ENCODE measurements at regions not wholly inside any gene's neighbourhood (a gene's known extent, or its start where the extent isn't known, plus 50 kb on each side); places are given as distances from the start of the nearest gene placed in this dataset.

GRCh38 chr17:79395066-79395465, 215.8 kb downstream of the RBFOX3 start:
- ATAC-seq (no peak), DNase-seq (ENCODE audit: low spot score in 2 of 2) (no peak)
- no peak overlapping the region for H3K27ac Mint-ChIP-seq
- H3K36me3 Mint-ChIP-seq, result no peaks in the 10 kb centered on the region
- no peaks in the 10 kb centered on the region for H3K9me3 Mint-ChIP-seq

GRCh38 chr17:79393358-79394052, 217.3 kb downstream of the RBFOX3 start:
- H3K27ac Mint-ChIP-seq, result no peak overlapping the region
- ATAC-seq (peak; percentile 61 to 70), DNase-seq (ENCODE audit: low spot score in 2 of 2) (peak; percentile 65 to 88)
- H3K36me3 Mint-ChIP-seq, result no peaks in the 10 kb centered on the region
- H3K9me3 Mint-ChIP-seq, result no peaks in the 10 kb centered on the region

DNA sequence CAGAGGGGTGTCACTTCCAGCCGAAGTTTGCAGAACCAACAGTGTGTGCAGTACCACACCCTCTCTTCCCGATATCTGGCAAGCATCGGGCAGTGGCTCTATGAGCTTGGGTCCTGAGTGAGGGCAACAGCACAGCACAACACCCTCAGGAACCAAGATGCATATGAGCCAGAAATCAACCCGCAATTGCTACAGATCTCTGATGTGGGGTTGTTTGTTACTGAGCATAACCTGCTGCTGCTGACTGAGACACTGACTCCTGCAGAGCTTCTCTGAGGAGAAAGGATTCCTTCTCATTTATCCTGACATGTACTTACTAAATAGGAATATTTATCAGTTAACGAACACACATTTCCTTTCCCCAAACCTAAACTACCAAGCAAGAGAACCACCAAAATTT, 218.3 kb downstream of the RBFOX3 start:
- no peaks in the 10 kb centered on the region for H3K36me3 Mint-ChIP-seq
- no peaks in the 10 kb centered on the region for H3K9me3 Mint-ChIP-seq
- no peak overlapping the region for H3K27ac Mint-ChIP-seq
- DNase-seq (ENCODE audit: low spot score in 2 of 2) (no peak), ATAC-seq (no peak)

- ATAC-seq (peak; percentile 46 to 53), DNase-seq (ENCODE audit: low spot score in 2 of 2) (peak; percentile 62 to 78)
- Mint-ChIP-seq H3K9me3 (no peaks in the 10 kb centered on the region), H3K36me3 (no peaks in the 10 kb centered on the region), H3K27ac (no peak overlapping the region)
Observed at GRCh38 chr17:79391376-79392233, 219.2 kb downstream of the RBFOX3 start.

GRCh38 chr17:79389896-79390295, 221.0 kb downstream of the RBFOX3 start:
- no peak for ATAC-seq
- H3K27ac Mint-ChIP-seq, result no peak overlapping the region

GRCh38 chr17:79388556-79389295, 222.1 kb downstream of the RBFOX3 start:
- Mint-ChIP-seq H3K36me3 (no peaks in the 10 kb centered on the region), H3K9me3 (peaks cover 0 to 6% of the 10 kb centered on the region in 2 donors), H3K27ac (peak overlapping the region in 1 of 2 donors; percentile 36)
- DNase-seq (ENCODE audit: low spot score in 2 of 2) (no peak), ATAC-seq (peak; percentile 32 to 37)

More at GRCh38 chr17:79389896-79390295, 221.0 kb downstream of the RBFOX3 start:
- Mint-ChIP-seq H3K9me3 (peaks cover 0 to 6% of the 10 kb centered on the region in 2 donors), H3K36me3 (no peaks in the 10 kb centered on the region)
- no peak for DNase-seq (ENCODE audit: low spot score in 2 of 2)

DNA sequence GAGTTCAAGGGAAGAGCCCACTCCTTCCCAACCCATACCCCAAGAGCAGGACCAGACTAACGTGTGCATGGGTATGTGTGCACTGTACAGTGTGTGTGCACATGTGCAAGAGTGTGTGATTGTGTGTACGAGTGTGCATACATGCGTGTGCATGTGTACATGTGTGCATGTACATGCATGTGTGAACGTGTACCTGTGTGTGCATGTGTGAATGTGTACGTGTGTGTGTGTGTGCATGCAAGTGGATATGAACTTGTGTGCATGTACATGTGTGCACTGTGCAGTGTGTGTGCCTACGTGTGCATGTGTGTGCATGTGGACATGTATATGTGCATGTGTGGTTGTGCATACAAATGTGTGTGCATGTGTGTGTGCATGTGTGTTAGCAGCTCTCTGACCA, 223.1 kb downstream of the RBFOX3 start:
- DNase-seq (ENCODE audit: low spot score in 2 of 2) (no peak), ATAC-seq (no peak)
- no peak overlapping the region for H3K27ac Mint-ChIP-seq
- no peaks in the 10 kb centered on the region for H3K36me3 Mint-ChIP-seq
- peaks cover 0 to 6% of the 10 kb centered on the region in 2 donors for H3K9me3 Mint-ChIP-seq

DNA sequence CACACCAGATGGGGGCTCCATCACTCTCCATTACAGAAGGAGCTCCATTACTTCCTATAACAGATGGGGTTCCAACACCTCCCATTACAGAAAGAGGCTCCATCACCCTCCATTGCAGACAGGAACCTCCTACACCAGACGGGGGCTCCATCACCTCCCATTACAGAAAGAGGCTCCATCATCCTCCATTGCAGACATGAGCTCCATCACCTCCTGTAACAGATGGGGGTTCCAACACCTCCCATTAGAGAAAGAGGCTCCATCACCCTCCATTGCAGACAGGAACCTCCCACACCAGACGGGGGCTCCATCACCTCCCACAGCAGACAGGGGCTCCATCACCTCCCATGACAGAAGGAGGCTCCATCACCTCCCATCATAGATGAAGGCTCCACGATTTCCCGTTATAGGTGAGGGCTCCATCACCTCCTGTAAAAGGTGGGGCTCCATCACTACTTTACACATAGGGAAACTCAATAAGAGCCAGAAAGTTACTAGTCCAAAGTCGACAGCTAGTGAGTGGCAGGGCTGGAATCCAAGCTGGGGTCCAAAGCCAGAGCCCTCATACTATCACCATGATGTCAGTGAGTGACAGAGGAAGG, 224.8 kb downstream of the RBFOX3 start:
- DNase-seq (ENCODE audit: low spot score in 2 of 2) (no peak), ATAC-seq (no peak)
- Mint-ChIP-seq H3K9me3 (peaks cover 0 to 6% of the 10 kb centered on the region in 2 donors), H3K36me3 (no peaks in the 10 kb centered on the region), H3K27ac (no peak overlapping the region)

GRCh38 chr17:79382313-79382712, 228.5 kb downstream of the RBFOX3 start:
- no peak for DNase-seq (ENCODE audit: low spot score in 2 of 2)
- Mint-ChIP-seq H3K9me3 (peaks cover 0 to 6% of the 10 kb centered on the region in 2 donors), H3K36me3 (no peaks in the 10 kb centered on the region), H3K27ac (no peak overlapping the region)
- ATAC-seq, result no peak

GRCh38 chr17:79379700-79380445, 231.0 kb downstream of the RBFOX3 start:
- no peak for DNase-seq (ENCODE audit: low spot score in 2 of 2)
- H3K36me3 Mint-ChIP-seq, result no peaks in the 10 kb centered on the region
- no peaks in the 10 kb centered on the region for H3K9me3 Mint-ChIP-seq
- no peak for ATAC-seq
- no peak overlapping the region for H3K27ac Mint-ChIP-seq

DNA sequence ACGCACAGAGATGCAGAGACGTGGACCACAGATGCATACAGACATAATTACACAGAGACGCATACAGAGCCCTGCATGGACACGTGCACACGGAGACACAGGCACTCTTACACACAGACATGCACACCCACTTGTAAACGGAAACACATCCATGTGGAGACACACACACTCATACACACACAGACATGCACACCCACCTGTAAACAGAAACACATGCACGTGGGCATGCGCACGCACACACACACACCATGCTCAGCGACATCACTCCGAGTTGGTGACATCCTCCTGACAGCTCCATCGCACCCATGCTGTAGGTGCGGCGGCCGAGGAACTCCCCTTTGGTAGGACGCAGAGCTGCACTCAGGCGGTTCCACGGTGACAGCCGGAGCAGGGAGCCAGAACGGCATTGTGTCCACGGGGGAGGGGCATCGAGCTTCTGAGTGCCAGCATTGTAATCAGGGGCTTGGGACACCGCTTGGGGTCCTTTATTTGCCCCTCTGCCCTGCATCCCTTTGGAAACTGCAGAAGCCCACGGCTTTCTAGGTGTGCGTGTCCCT, 233.5 kb downstream of the RBFOX3 start:
- ATAC-seq (no peak), DNase-seq (ENCODE audit: low spot score in 2 of 2) (no peak)
- Mint-ChIP-seq H3K9me3 (no peaks in the 10 kb centered on the region), H3K27ac (no peak overlapping the region), H3K36me3 (no peaks in the 10 kb centered on the region)

DNA sequence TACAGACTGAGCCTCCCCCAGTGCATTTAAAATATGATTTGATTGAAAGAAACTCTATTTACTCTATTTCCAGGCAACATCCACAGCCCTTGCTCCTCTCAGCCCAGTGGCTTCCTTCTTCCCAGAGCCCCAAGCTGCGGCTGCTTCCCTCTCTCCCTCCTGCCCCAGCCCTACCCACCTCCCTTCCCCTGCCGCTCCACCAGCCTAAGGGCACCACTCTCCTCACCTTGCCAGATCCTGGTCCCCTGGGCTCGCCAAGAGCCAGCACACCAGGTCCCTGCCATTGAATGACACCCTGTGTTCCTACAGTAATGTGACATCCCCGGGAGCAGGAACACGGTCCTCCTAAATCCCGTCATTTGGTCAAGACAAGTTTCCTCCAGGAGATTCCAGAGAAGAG, 236.0 kb downstream of the RBFOX3 start:
- Mint-ChIP-seq H3K27ac (peak overlapping the region in 1 of 2 donors; percentile 2), H3K9me3 (no peaks in the 10 kb centered on the region)

DNA sequence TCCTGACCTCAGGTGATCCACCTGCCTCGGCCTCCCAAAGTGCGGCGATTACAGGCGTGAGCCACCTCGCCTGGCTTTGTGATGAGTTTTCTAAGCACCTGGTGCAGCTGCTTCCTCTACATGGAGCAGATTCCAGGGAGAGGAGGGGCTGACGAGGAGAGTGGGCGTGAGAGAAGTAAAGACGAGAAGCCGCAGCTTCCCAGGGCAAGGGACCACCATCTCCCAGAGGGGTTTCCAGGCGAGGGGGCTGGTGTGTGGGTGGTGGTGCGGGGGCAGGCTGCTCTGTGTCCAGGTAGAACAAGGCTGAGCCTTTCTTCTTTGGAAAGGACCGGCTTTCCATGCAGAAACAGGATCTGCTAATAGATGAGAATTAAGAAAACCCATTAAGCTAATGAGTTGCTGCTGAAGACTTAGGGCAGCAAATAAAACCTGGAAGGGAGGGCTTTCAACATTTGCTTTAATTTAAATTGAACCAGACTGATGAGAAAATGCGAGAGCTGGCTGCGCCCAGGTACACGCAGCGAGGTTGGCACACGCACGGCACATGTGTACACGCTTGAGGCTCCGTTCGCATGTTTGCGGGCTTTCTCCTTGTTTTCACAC, 236.7 kb downstream of the RBFOX3 start:
- H3K36me3 Mint-ChIP-seq, result no peaks in the 10 kb centered on the region
- ATAC-seq, result no peak
- no peak overlapping the region for H3K27ac Mint-ChIP-seq
- DNase-seq (ENCODE audit: low spot score in 2 of 2), result no peak
- no peaks in the 10 kb centered on the region for H3K9me3 Mint-ChIP-seq

More for the DNA sequence above, 236.0 kb downstream of the RBFOX3 start:
- no peaks in the 10 kb centered on the region for H3K36me3 Mint-ChIP-seq
- ATAC-seq (no peak), DNase-seq (ENCODE audit: low spot score in 2 of 2) (no peak)

DNA sequence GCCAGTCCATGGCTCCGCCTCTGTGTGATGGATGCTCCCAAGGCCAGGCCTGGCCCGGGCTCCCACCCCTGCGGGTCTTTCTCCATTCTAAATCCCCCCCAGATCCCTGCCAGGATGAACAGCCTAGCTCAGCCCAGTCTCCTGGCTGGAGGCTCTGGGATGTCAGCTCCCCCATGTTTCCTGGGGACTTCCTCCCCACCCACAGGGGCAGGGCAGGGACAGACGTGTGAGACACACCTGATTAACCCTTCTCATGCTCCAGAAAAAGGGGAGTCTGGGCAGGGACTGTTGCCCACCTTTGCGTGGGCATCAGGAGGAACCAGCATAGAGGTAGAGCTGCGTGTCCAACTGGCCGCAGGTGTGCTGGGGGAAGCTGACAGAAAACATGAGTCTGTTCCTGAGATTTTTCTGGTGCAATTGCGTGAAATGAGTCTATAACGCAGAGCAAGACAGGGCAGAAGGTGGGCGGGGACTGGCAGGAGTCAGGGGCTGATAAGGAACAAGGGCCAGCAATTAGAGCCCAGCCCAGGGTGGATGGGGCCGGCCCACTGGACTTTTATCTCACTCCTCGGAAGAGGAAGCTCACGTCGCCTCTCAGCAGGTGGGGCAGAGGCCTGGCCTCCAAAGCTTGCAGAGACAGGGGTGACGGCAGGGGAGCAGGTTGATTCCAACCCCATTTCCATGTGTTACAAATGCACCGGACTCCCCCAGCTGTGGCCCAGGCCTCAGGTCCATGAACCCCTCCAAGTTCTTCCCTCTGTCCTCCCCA, 238.2 kb downstream of the RBFOX3 start:
- no peak overlapping the region for H3K27ac Mint-ChIP-seq
- DNase-seq (ENCODE audit: low spot score in 2 of 2), result no peak
- ATAC-seq, result no peak
- no peaks in the 10 kb centered on the region for H3K36me3 Mint-ChIP-seq
- H3K9me3 Mint-ChIP-seq, result no peaks in the 10 kb centered on the region

GRCh38 chr17:79371984-79372383, 238.9 kb downstream of the RBFOX3 start:
- DNase-seq (ENCODE audit: low spot score in 2 of 2), result no peak
- ATAC-seq, result no peak
- H3K27ac Mint-ChIP-seq, result no peak overlapping the region

More at GRCh38 chr17:79371984-79372383, 238.9 kb downstream of the RBFOX3 start:
- Mint-ChIP-seq H3K36me3 (no peaks in the 10 kb centered on the region), H3K9me3 (no peaks in the 10 kb centered on the region)
